Urothelium cell line (cell line): ENCODE measurements at regions not wholly inside any gene's neighbourhood (a gene's known extent, or its start where the extent isn't known, plus 50 kb on each side); places are given as distances from the start of the nearest gene placed in this dataset.
"Not testable (repeated sequence)": the region's sequence is repeated elsewhere in the genome, so short reads cannot be mapped to it uniquely, and the experiment has no call there.

Experiments
- DNase-seq: peaks from one replicate; pipeline ENCODE4 v3.0.0; 2011; ENCODE audit warnings: low spot score, mixed read lengths
- FAIRE-seq: peaks from 2 replicates; lab custom pipeline; 2011; peaks lifted over from hg19 to GRCh38; lab: Jason Lieb, UNC

- DNase-seq = no peak
- no peak for FAIRE-seq
Observed at GRCh38 chr5:68027519-68027918, 188.0 kb upstream of the PIK3R1 start.

GRCh38 chr5:68026092-68026885 lies 189.3 kb upstream of the PIK3R1 start:
- no peak for FAIRE-seq
- no peak for DNase-seq

- DNase-seq = no peak
- no peak for FAIRE-seq
Observed at GRCh38 chr5:68024426-68024825, 191.1 kb upstream of the PIK3R1 start.

GRCh38 chr5:68021916-68022315 lies 193.6 kb upstream of the PIK3R1 start:
- DNase-seq = no peak
- no peak for FAIRE-seq

- FAIRE-seq (no peak), DNase-seq (no peak)
Observed at GRCh38 chr5:68021227-68021626, 194.3 kb upstream of the PIK3R1 start.

GRCh38 chr5:68020461-68020969 lies 195.0 kb upstream of the PIK3R1 start:
- not testable (repeated sequence) for DNase-seq, FAIRE-seq

GRCh38 chr5:68015381-68016302 lies 199.9 kb upstream of the PIK3R1 start:
- FAIRE-seq = no peak
- no peak for DNase-seq

- FAIRE-seq (no peak), DNase-seq (no peak)
Observed at GRCh38 chr5:68012831-68013230, 202.7 kb upstream of the PIK3R1 start.

- no peak for FAIRE-seq
- DNase-seq = no peak
Observed at GRCh38 chr5:68012429-68012828, 203.1 kb upstream of the PIK3R1 start.

GRCh38 chr5:68011801-68012200 lies 203.8 kb upstream of the PIK3R1 start:
- no peak for DNase-seq
- FAIRE-seq = no peak

GRCh38 chr5:68011259-68011760 lies 204.2 kb upstream of the PIK3R1 start:
- FAIRE-seq (no peak), DNase-seq (no peak)

GRCh38 chr5:68010740-68011139 lies 204.8 kb upstream of the PIK3R1 start:
- DNase-seq (no peak), FAIRE-seq (no peak)

GRCh38 chr5:68007451-68007850 lies 208.1 kb upstream of the PIK3R1 start:
- no peak for DNase-seq
- FAIRE-seq = no peak

- FAIRE-seq = no peak
- no peak for DNase-seq
Observed at GRCh38 chr5:68002836-68003235, 212.7 kb upstream of the PIK3R1 start.

- no peak for FAIRE-seq
- no peak for DNase-seq
Observed at GRCh38 chr5:68000805-68001204, 214.8 kb upstream of the PIK3R1 start.

GRCh38 chr5:67999391-67999790 lies 216.2 kb upstream of the PIK3R1 start:
- DNase-seq = no peak

GRCh38 chr5:67998709-67999261 lies 216.8 kb upstream of the PIK3R1 start:
- FAIRE-seq (no peak), DNase-seq (peak; percentile 49)

More at GRCh38 chr5:67999391-67999790, 216.2 kb upstream of the PIK3R1 start:
- no peak for FAIRE-seq

GRCh38 chr5:67997892-67998457 lies 217.6 kb upstream of the PIK3R1 start:
- DNase-seq = no peak
- FAIRE-seq = no peak

GRCh38 chr5:67997148-67997547 lies 218.4 kb upstream of the PIK3R1 start:
- DNase-seq (no peak), FAIRE-seq (no peak)

- DNase-seq (no peak), FAIRE-seq (no peak)
Observed at GRCh38 chr5:67996596-67996995, 219.0 kb upstream of the PIK3R1 start.

GRCh38 chr5:67992923-67993322 lies 222.6 kb upstream of the PIK3R1 start:
- DNase-seq (no peak), FAIRE-seq (no peak)
